Left kidney (tissue), 1 donor: ENCODE measurements at regions not wholly inside any gene's neighbourhood (a gene's known extent, or its start where the extent isn't known, plus 50 kb on each side); places are given as distances from the start of the nearest gene placed in this dataset.
"Not testable (repeated sequence)": the region's sequence is repeated elsewhere in the genome, so short reads cannot be mapped to it uniquely, and the experiment has no call there.

Source experiments
- DNase-seq: peaks from one replicate; pipeline ENCODE4 v3.0.0-alpha.2; 2013

- no peak for DNase-seq
These were observed 59.7 kb downstream of the GPX5 start for GRCh38 chr6:28585335-28585734.

GRCh38 chr6:28586324-28586723, 60.6 kb downstream of the GPX5 start:
- DNase-seq, result no peak

- DNase-seq, result peak; percentile 74
These were observed 61.5 kb downstream of the GPX5 start for GRCh38 chr6:28586962-28587745.

- no peak for DNase-seq
These were observed 62.0 kb downstream of the GPX5 start for GRCh38 chr6:28587746-28588075.

GRCh38 chr6:28588666-28589065, 63.0 kb downstream of the GPX5 start:
- no peak for DNase-seq

GRCh38 chr6:28589234-28589956, 63.7 kb downstream of the GPX5 start:
- peak; percentile 90 for DNase-seq

- DNase-seq, result no peak
These were observed 64.3 kb downstream of the GPX5 start for GRCh38 chr6:28589957-28590349.

GRCh38 chr6:28597217-28597835, 71.6 kb downstream of the GPX5 start:
- no peak for DNase-seq

- DNase-seq, result no peak
These were observed 72.4 kb downstream of the GPX5 start for GRCh38 chr6:28597924-28598722.

GRCh38 chr6:28598757-28599686, 73.3 kb downstream of the GPX5 start:
- DNase-seq, result no peak

GRCh38 chr6:28600245-28600644, 74.6 kb downstream of the GPX5 start:
- DNase-seq, result no peak

- DNase-seq, result no peak
These were observed 78.2 kb downstream of the GPX5 start for GRCh38 chr6:28603891-28604290.

- DNase-seq, result no peak
These were observed 81.0 kb downstream of the GPX5 start for GRCh38 chr6:28606424-28607391.

GRCh38 chr6:28607990-28608389, 82.3 kb downstream of the GPX5 start:
- DNase-seq, result no peak

GRCh38 chr6:28609672-28610071, 84.0 kb downstream of the GPX5 start:
- no peak for DNase-seq

GRCh38 chr6:28615616-28615954, 89.9 kb downstream of the GPX5 start:
- no peak for DNase-seq

GRCh38 chr6:28615955-28616747, 90.5 kb downstream of the GPX5 start:
- no peak for DNase-seq

GRCh38 chr6:28618898-28619555, 93.3 kb downstream of the GPX5 start:
- DNase-seq, result no peak

GRCh38 chr6:28621268-28621667, 95.6 kb downstream of the GPX5 start:
- DNase-seq, result not testable (repeated sequence)
